ENCODE measurements at regions not wholly inside any gene's neighbourhood (a gene's known extent, or its start where the extent isn't known, plus 50 kb on each side); places are given as distances from the start of the nearest gene placed in this dataset.
A peak's percentile ranks its signal among the peaks of the same experiment; 100 is the strongest.

- no peak overlapping the region for H3K4me3 ChIP-seq (ENCODE audit: low read length)
- no peak for DNase-seq (ENCODE audit: low read depth)
- no peak for TF ChIP-seq CTCF (conservative IDR thresholded peaks at IDR 0.05; ENCODE audit: low read length)
Observed at GRCh38 chr11:128067780-128068179, 519.6 kb downstream of the ETS1 start.

GRCh38 chr11:128066399-128066798 is 521.0 kb downstream of the ETS1 start:
- no peak overlapping the region for H3K4me3 ChIP-seq (ENCODE audit: low read length)
- TF ChIP-seq CTCF (conservative IDR thresholded peaks at IDR 0.05; ENCODE audit: low read length): no peak
- no peak for DNase-seq (ENCODE audit: low read depth)

GRCh38 chr11:128061281-128061871 is 526.0 kb downstream of the ETS1 start:
- DNase-seq (ENCODE audit: low read depth): peak; percentile 39
- H3K4me3 ChIP-seq (ENCODE audit: low read length): no peak overlapping the region
- TF ChIP-seq CTCF (conservative IDR thresholded peaks at IDR 0.05; ENCODE audit: low read length): no peak

- no peak for TF ChIP-seq CTCF (conservative IDR thresholded peaks at IDR 0.05; ENCODE audit: low read length)
- DNase-seq (ENCODE audit: low read depth): no peak
- no peak overlapping the region for H3K4me3 ChIP-seq (ENCODE audit: low read length)
Observed at GRCh38 chr11:128058580-128059208, 528.7 kb downstream of the ETS1 start.

GRCh38 chr11:128057786-128058395 is 529.5 kb downstream of the ETS1 start:
- TF ChIP-seq CTCF (conservative IDR thresholded peaks at IDR 0.05; ENCODE audit: low read length): no peak
- H3K4me3 ChIP-seq (ENCODE audit: low read length): no peak overlapping the region
- no peak for DNase-seq (ENCODE audit: low read depth)

- no peak overlapping the region for H3K4me3 ChIP-seq (ENCODE audit: low read length)
- DNase-seq (ENCODE audit: low read depth): no peak
- no peak for TF ChIP-seq CTCF (conservative IDR thresholded peaks at IDR 0.05; ENCODE audit: low read length)
Observed at GRCh38 chr11:128055576-128056217, 531.7 kb downstream of the ETS1 start.
